Activated B cell treated with CpG ODN at 0.5 μM for 24 hours (primary cell): ENCODE measurements at regions not wholly inside any gene's neighbourhood (a gene's known extent, or its start where the extent isn't known, plus 50 kb on each side); places are given as distances from the start of the nearest gene placed in this dataset.
"Not testable (repeated sequence)": the region's sequence is repeated elsewhere in the genome, so short reads cannot be mapped to it uniquely, and the experiment has no call there.

ENCODE experiments used
- ATAC-seq: fragments of 200-7000 bp; cut with Tn5 transposase; one replicate; pipeline ENCODE4 v1.10.0; 2021; ENCODE audit warnings: low read depth, mild to moderate bottlenecking, moderate library complexity
- CTCF ChIA-PET: fragments of 350-600 bp; sonication (Branson Sonifier 250); formaldehyde crosslinking; loops from one replicate; lab custom pipeline; 2021; ENCODE audit warnings: antibody characterized with exemption; lab: Charles Lee
- POLR2A ChIA-PET: fragments of 350-600 bp; sonication (Branson Sonifier 250); formaldehyde crosslinking; loops from one replicate; lab custom pipeline; 2021; ENCODE audit warnings: antibody characterized with exemption; lab: Charles Lee
- DNase-seq: peaks from one replicate; pipeline ENCODE4 v3.0.0; 2022
- H3K27ac Mint-ChIP-seq: one replicate; pipeline ENCODE4 v1.8.0; 2020; ENCODE audit warnings: mixed read lengths
- H3K27me3 Mint-ChIP-seq: one replicate; pipeline ENCODE4 v1.8.0; 2021; ENCODE audit warnings: mixed read lengths
- H3K36me3 Mint-ChIP-seq: one replicate; pipeline ENCODE4 v1.8.0; 2021; ENCODE audit warnings: low read depth, mixed read lengths
- H3K4me1 Mint-ChIP-seq: one replicate; pipeline ENCODE4 v1.8.0; 2021; ENCODE audit warnings: mixed read lengths
- H3K4me3 Mint-ChIP-seq: one replicate; pipeline ENCODE4 v1.8.0; 2020; ENCODE audit warnings: mild to moderate bottlenecking, mixed read lengths
- H3K9me3 Mint-ChIP-seq: one replicate; pipeline ENCODE4 v1.8.0; 2020; ENCODE audit warnings: mixed read lengths
- intact Hi-C: fragments of 100-400 bp; cut with micrococcal nuclease; formaldehyde crosslinking; loops from one replicate; pipeline ENCODE4 v1.15.1; 2024
- TF ChIP-seq, protein P1 (sequence below): fragments of 200-600 bp; IDR thresholded peaks from one replicate; pipeline ENCODE4 v1.8.0; 2022; ENCODE audit warnings: antibody characterized with exemption, mild to moderate bottlenecking

DNA sequence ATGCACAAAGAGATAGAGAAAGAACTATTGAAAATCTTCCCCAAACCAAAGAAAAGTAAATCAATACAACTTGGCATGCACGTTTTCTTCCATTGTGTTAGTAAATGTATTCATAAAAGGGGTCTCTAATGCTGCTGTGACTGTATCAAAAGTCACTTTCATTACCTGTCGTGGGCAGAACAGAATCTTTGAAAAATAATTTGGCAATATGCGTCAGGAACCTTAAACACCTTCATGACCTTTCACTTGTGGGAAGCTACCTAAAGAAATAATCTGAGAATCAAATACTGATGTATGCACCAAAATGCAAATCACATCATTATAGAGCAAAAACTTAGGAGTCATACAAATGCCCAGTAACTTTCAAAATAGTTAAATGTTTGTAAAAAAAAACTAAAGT, 105.3 kb downstream of the ARL4C start:
- ChIA-PET POLR2A (no interaction called here), CTCF (interaction anchor here (1.3 kb wide), 1 partner anchor 20 kb away, joined by 3 read pairs; no protein-coding TSS in a partner anchor)
- Mint-ChIP-seq H3K36me3 (no peaks in the 10 kb centered on the region), H3K4me1 (peaks cover 32% of the 10 kb centered on the region), H3K27ac (no peak overlapping the region), H3K27me3 (peaks cover 2% of the 10 kb centered on the region), H3K4me3 (no peak overlapping the region), H3K9me3 (no peaks in the 10 kb centered on the region)
- intact Hi-C loops: loop anchor here (2.0 kb wide), 1 partner anchor 19 kb away; no protein-coding TSS in a partner anchor
- ATAC-seq (no peak), DNase-seq (no peak)
- TF ChIP-seq, protein P1, sequence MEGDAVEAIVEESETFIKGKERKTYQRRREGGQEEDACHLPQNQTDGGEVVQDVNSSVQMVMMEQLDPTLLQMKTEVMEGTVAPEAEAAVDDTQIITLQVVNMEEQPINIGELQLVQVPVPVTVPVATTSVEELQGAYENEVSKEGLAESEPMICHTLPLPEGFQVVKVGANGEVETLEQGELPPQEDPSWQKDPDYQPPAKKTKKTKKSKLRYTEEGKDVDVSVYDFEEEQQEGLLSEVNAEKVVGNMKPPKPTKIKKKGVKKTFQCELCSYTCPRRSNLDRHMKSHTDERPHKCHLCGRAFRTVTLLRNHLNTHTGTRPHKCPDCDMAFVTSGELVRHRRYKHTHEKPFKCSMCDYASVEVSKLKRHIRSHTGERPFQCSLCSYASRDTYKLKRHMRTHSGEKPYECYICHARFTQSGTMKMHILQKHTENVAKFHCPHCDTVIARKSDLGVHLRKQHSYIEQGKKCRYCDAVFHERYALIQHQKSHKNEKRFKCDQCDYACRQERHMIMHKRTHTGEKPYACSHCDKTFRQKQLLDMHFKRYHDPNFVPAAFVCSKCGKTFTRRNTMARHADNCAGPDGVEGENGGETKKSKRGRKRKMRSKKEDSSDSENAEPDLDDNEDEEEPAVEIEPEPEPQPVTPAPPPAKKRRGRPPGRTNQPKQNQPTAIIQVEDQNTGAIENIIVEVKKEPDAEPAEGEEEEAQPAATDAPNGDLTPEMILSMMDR: no peak

DNA sequence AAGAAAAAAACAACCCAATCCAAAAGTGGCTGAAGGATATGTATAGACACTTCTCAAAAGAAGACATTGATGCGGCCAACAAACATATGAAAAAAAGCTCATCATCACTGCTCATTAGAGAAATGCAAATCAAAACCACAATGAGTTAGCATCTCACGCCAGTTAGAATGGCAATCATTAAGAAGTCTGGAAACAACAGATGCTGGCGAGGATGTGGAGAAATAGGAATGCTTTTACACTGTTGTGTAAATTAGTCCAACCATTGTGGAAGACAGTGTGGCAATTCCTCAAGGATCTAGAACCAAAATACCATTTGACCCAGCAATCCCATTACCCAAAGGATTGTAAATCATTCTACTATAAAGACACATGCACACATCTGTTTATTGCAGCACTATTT, 107.2 kb downstream of the ARL4C start:
- POLR2A ChIA-PET, H3K27ac Mint-ChIP-seq, DNase-seq, ATAC-seq, H3K9me3 Mint-ChIP-seq, intact Hi-C loops, CTCF ChIA-PET, H3K36me3 Mint-ChIP-seq, H3K4me3 Mint-ChIP-seq, H3K27me3 Mint-ChIP-seq: not testable (repeated sequence)
- H3K4me1 Mint-ChIP-seq: peaks cover 31% of the 10 kb centered on the region

DNA sequence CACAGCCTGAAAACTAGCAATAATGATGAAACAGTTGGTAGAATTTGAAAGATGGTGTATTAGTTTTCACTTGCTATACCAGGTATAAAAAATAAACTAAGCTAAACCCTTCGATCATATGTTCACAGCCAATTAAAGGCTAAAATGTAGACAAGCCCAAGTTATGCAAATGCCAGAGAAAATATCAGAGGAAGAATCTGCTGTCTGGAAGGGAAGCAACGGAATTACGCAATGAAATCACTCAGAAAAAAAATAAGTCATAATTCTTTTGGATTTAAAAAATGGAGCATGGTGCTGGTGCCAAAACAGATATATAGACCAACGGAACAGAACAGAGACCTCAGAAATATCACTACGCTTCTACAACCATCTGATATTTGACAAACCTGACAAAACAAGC, 108.3 kb downstream of the ARL4C start:
- no peak for DNase-seq
- peaks cover 4% of the 10 kb centered on the region for H3K27me3 Mint-ChIP-seq
- no peaks in the 10 kb centered on the region for H3K36me3 Mint-ChIP-seq
- intact Hi-C loops: no loop called here
- peaks cover 20% of the 10 kb centered on the region for H3K4me1 Mint-ChIP-seq
- TF ChIP-seq, protein P1: no peak
- H3K9me3 Mint-ChIP-seq: no peaks in the 10 kb centered on the region
- ChIA-PET CTCF (interaction anchor here (0.9 kb wide), 1 partner anchor 17 kb away, joined by 3 read pairs; no protein-coding TSS in a partner anchor), POLR2A (no interaction called here)
- H3K27ac Mint-ChIP-seq: no peak overlapping the region
- ATAC-seq: no peak
- H3K4me3 Mint-ChIP-seq: no peak overlapping the region

DNA sequence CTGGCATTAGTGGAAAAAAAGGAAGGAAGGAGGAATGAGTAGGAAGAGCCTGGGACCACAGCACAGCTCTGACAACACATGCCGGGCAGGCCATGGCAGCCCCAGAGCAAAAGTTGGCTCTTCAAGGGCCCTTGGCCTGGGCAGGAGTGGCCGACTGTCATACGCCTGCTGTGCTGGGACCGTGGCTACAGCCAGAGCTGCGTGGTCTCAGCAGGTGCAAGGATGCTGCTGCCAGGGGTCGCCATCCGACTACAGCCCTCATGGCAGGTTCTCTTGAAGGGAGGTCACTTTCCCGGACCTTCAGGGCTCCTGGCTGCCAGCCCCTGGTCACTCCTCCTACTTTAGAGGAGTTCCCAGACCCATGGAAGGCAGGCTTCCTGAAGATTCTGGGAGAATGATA, 109.9 kb downstream of the ARL4C start:
- no peak overlapping the region for H3K27ac Mint-ChIP-seq
- ChIA-PET CTCF (no interaction called here), POLR2A (no interaction called here)
- ATAC-seq: no peak
- H3K36me3 Mint-ChIP-seq: no peaks in the 10 kb centered on the region
- TF ChIP-seq, protein P1: no peak
- no peak for DNase-seq
- H3K4me3 Mint-ChIP-seq: no peak overlapping the region
- H3K4me1 Mint-ChIP-seq: peaks cover 5% of the 10 kb centered on the region
- intact Hi-C loops: no loop called here
- peaks cover 4% of the 10 kb centered on the region for H3K27me3 Mint-ChIP-seq
- no peaks in the 10 kb centered on the region for H3K9me3 Mint-ChIP-seq

DNA sequence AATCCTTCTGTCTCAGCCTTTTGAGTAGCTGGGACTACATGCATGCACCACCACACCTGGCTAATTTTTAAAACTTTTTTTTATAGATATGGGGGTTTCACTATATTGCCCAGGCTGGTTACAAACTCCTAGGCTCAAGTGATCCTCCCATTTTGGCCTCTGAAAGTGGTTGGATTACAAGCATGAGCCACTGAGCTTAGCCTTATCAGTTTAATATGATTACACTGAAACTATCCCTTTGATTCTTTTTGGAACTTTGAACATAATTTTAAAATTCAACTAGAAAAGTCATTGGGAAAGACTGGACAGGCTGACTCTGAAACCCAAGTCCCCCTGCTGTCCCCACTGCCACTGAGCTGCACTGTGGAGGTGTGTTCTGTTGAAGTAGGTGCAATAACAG, 114.8 kb downstream of the ARL4C start:
- TF ChIP-seq, protein P1: no peak
- ATAC-seq (no peak), DNase-seq (no peak)
- Mint-ChIP-seq H3K36me3 (no peaks in the 10 kb centered on the region), H3K27me3 (peaks cover 20% of the 10 kb centered on the region), H3K27ac (no peak overlapping the region), H3K9me3 (no peaks in the 10 kb centered on the region), H3K4me3 (no peak overlapping the region), H3K4me1 (no peaks in the 10 kb centered on the region)
- intact Hi-C loops: no loop called here
- ChIA-PET POLR2A (no interaction called here), CTCF (no interaction called here)

DNA sequence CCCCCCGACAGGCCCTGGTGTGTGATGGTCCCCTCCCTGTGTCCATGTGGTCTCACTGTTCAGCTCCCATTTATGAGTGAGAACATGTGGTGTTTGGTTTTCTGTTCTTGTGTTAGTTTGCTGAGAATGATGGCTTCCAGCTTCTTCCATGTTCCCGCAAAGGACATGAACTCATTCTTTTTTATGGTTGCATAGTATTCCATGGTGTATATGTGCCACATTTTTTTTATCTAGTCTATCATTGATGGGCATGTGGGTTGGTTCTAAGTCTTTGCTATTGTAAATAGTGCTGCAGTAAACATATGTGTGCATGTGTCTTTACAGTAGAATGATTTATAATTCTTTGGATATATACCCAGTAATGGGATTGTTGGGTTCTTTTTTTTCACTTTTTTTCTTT, 117.9 kb downstream of the ARL4C start:
- CTCF ChIA-PET, DNase-seq, H3K4me3 Mint-ChIP-seq, H3K9me3 Mint-ChIP-seq, H3K36me3 Mint-ChIP-seq, intact Hi-C loops, H3K4me1 Mint-ChIP-seq, H3K27ac Mint-ChIP-seq, ATAC-seq: not testable (repeated sequence)
- H3K27me3 Mint-ChIP-seq: peaks cover 18% of the 10 kb centered on the region
- POLR2A ChIA-PET: interaction anchor here (1.0 kb wide), 1 partner anchor 67 kb away, joined by 3 read pairs; no protein-coding TSS in a partner anchor
